ENCODE measurements at regions not wholly inside any gene's neighbourhood (a gene's known extent, or its start where the extent isn't known, plus 50 kb on each side); places are given as distances from the start of the nearest gene placed in this dataset.
A peak's percentile ranks its signal among the peaks of the same experiment; 100 is the strongest.
"Not testable (repeated sequence)": the region's sequence is repeated elsewhere in the genome, so short reads cannot be mapped to it uniquely, and the experiment has no call there.

DNA sequence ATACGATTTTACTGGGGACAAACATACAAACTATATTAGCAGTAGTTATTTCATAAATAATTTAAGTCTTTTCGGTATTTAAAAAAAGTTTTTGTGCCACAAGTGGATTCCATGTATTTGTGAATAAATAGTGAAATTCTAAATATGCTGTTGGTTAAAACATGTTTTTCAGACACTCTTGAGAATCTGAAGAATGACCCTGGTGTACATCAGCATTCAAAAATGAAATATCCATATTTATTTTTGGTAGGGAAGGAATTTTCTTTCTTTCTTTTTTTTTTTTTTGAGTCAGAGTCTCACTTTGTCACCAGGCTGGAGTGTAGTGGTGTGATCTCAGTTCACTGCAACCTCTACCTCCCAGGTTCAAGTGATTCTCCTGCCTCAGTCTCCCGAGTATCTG, 136.1 kb upstream of the CDK6 start:
- no peak for DNase-seq (ENCODE audit: low read depth)

- DNase-seq (ENCODE audit: low read depth): no peak
Measured at GRCh38 chr7:92969061-92969460, 132.7 kb upstream of the CDK6 start.

- DNase-seq (ENCODE audit: low read depth): no peak
Measured at GRCh38 chr7:92968502-92968901, 132.1 kb upstream of the CDK6 start.

DNA sequence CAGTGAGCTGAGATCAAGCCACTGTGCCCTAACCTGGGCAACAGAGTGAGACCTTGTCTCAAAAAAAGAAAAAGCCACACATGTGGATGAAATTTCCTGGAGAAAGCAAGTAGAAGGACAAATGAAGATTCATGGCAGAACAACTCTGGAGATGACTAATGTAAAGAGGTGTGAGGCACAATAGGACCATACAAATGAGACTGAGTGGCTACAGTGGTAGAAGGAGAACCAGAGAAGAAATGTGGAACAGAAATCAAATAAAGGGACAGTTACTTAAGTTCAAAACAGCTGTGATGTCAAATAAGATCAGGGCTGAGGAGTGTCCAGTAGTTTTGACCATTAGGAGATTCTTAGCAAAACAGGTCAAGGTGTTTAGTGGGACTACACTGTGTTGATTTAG, 130.9 kb upstream of the CDK6 start:
- DNase-seq (ENCODE audit: low read depth): no peak

GRCh38 chr7:92964141-92964540, 127.8 kb upstream of the CDK6 start:
- DNase-seq (ENCODE audit: low read depth): no peak

DNA sequence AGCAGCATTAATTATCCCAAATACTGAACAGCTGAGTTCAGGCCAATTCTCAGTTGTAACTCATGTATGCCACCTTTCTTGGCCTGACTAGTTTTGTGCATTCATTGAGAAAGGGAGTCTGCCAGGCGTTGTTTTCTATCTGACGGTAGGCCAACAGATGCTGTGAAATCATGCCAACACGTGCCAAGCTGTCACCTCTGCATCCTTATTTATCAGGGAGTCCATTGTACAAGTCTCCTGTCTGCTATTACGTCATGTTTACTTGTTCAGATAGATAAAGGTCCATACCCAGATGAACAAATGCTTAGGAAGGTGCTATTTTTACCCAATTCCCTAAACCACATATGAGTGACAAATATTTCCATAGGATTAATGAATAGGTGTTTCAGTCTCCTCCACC, 127.2 kb upstream of the CDK6 start:
- no peak for DNase-seq (ENCODE audit: low read depth)

DNA sequence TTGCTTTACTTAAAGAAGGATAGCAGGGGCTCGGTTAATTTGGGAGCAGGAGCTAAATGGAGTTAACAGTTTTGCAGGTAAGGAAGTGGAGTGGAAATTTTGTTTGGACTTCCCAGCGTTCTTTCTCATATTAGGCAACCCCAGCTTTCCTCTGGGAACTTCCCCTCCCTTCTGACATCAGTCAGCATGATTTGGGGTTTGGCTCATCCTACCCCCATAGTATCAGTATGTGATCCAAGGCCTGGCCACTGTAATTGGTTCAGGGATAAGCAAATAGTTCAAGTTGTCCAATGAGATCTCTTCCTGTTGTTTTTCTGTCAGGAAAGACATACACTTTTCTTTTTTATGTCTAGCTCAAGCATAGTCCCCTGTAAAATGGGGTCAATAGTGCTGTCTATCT, 125.6 kb upstream of the CDK6 start:
- DNase-seq (ENCODE audit: low read depth): no peak

- no peak for DNase-seq (ENCODE audit: low read depth)
Measured at GRCh38 chr7:92956575-92956974, 120.2 kb upstream of the CDK6 start.

GRCh38 chr7:92955081-92955480, 118.7 kb upstream of the CDK6 start:
- no peak for DNase-seq (ENCODE audit: low read depth)

GRCh38 chr7:92953657-92954056, 117.3 kb upstream of the CDK6 start:
- DNase-seq (ENCODE audit: low read depth): no peak

- no peak for DNase-seq (ENCODE audit: low read depth)
Measured at GRCh38 chr7:92949748-92950147, 113.4 kb upstream of the CDK6 start.

GRCh38 chr7:92945840-92946239, 109.5 kb upstream of the CDK6 start:
- no peak for DNase-seq (ENCODE audit: low read depth)

- no peak for DNase-seq (ENCODE audit: low read depth)
Measured at GRCh38 chr7:92944633-92945032, 108.3 kb upstream of the CDK6 start.

DNA sequence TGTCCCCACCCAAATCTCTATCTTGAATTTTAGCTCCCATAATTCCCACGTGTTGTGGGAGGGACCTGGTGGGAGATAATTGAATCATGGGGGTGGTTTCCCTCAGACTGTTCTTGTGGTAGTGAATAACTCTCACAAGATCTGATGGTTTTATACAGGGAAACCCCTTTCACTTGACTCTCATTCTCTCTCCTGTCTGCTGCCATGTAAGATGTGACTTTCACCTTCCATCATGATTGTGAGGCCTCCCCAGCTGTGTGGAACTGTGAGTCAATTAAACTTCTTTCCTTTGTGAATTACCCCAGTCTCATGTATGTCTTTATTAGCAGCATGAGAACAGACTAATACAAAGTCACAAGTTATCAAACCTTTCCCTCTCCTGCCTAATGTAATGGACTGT, 106.3 kb upstream of the CDK6 start:
- DNase-seq (ENCODE audit: low read depth): not testable (repeated sequence)

DNA sequence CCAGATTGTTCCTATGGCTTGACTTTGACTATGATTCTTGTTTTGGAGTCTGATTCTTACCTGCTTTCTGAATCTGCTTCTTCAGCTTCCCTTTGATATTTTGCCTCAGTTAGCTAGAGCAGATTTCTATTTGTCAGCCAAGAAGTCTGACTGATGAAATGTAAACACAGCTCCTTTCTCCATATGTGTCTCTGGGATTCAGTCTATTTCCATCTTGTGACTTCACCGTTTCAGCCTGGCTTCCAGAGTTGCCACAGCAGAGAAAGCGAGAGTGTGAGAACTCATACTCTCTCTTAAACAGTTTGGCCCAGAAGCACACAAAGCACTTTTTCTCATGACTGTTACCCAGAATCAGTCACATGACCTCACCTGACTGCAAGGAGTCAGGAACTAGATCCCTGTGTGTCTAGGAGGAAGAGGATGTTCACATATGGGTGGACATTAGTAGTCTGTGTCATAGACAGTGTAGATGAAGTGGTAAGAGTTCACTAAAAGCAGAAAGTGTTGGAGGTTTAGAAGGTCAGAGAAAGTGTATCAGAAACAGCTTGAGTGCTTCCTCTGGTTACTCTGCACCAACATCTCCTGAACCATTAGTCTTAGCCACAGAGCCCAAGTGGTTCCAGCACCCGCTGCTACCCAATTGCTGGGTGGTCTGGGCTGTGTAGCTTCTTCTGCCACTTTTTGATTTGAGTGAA, 103.4 kb upstream of the CDK6 start:
- DNase-seq (ENCODE audit: low read depth): no peak

- no peak for DNase-seq (ENCODE audit: low read depth)
Measured at GRCh38 chr7:92934096-92934495, 97.7 kb upstream of the CDK6 start.

DNA sequence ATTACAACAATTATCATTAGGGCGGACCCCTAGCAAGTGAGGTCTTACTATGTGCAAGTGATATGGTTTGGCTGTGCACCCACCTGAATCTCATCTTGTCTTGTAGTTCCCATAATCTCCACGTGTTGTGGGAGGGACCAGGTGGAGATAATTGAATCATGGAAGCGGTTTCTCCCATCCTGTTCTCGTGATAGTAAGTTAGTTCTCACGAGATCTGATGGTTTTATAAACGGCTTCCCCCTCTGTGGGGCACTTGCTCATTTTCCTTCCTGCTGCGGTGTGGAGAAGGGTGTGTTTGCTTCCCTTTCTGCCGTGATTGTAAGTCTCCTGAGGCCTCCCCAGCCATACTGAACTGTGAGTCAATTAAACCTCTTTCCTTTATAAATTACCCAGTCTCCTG, 96.1 kb upstream of the CDK6 start:
- no peak for DNase-seq (ENCODE audit: low read depth)

DNA sequence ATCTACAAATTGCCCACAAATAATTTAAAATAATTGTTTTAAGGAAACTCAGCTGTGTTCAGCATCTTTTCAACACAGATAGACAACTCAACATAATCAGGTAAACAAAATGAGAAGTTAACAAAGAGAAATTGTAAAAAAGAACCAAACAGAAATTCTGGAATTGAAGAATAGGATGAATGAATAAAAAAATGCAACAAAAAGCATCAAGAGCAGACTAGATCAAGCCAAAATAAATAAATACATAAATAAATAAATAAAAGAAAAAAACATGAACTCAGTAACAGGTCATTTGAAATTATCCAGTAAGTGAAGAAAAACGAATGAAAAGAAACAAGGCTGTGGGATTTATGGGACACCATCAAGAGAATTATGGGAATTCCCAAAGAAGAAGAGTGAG, 94.0 kb upstream of the CDK6 start:
- no peak for DNase-seq (ENCODE audit: low read depth)

GRCh38 chr7:92926697-92927044, 90.3 kb upstream of the CDK6 start:
- no peak for DNase-seq (ENCODE audit: low read depth)

GRCh38 chr7:92925876-92926696, 89.7 kb upstream of the CDK6 start:
- peak; percentile 13 for DNase-seq (ENCODE audit: low read depth)

- DNase-seq (ENCODE audit: low read depth): no peak
Measured at GRCh38 chr7:92924800-92925199, 88.4 kb upstream of the CDK6 start.

DNA sequence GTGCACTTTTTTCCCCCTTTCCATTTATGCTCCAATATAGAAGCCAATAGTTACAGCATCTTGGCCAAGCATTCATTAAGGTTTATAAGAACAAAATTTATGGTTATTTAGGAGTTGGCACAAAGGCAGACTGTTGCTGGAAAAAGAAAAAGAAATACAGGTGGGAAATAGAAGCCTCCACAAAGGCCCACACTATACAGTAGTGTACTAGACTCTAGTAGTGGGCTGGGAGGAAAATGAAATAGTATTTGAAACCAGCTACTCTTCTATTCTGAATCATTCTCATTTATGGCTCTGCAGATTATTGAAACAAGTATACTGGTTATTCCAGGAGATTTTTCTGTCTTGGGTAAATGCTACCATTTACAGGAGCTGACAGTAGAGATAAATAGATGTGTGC, 80.9 kb upstream of the CDK6 start:
- DNase-seq (ENCODE audit: low read depth): no peak

GRCh38 chr7:92916770-92917224, 80.4 kb upstream of the CDK6 start:
- DNase-seq (ENCODE audit: low read depth): no peak

GRCh38 chr7:92915348-92915747, 79.0 kb upstream of the CDK6 start:
- DNase-seq (ENCODE audit: low read depth): no peak
